ENCODE measurements at regions not wholly inside any gene's neighbourhood (a gene's known extent, or its start where the extent isn't known, plus 50 kb on each side); places are given as distances from the start of the nearest gene placed in this dataset.

DNA sequence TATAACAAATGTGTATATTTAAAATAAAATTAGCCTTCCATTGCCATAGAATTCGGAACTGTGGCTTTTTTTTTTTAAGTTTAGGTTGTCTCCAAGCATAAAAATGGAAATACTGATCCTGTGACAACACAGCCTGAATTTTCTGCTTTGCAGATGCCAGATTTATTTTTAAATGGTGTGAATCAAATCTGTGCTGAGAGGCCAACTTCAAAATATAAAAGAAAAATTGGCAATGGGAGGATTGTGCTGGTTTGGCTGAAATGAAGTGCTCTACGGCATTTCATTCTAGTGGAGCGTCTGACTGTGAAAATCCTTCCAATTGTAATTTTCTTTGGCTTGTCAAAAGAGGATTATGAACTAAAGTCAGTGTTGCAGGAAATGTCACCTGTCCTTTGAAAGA is 580.3 kb upstream of the ZFP42 start:
- Histone ChIP-seq H3K27ac (ENCODE audit: low read length in 2 of 2) (no peak overlapping the region), H3K9ac (ENCODE audit: low read length) (no peak overlapping the region), H3K4me2 (replicated peaks; ENCODE audit: low read depth, low read length, poor library complexity, severe bottlenecking) (no peak overlapping the region), H3K4me3 (ENCODE audit: control extremely low read depth in 1 of 5, extremely low read depth in 1 of 5, insufficient read depth in 1 of 5, low read depth in 2 of 5, low read length in 4 of 5) (no peak overlapping the region), H3K36me3 (replicated peaks in 1 of 2; ENCODE audit: control extremely low read depth in 1 of 2, control insufficient read depth in 1 of 2, extremely low read depth in 1 of 2, insufficient read depth in 2 of 2, low read length in 1 of 2) (no peaks in the 10 kb centered on the region), H3K27me3 (replicated peaks in 1 of 4; ENCODE audit: control extremely low read depth in 1 of 4, control insufficient read depth in 3 of 4, insufficient read depth in 4 of 4, low read length in 3 of 4) (no peaks in the 10 kb centered on the region), H2AFZ (ENCODE audit: insufficient read depth, low read depth, low read length, poor library complexity, severe bottlenecking) (no peak overlapping the region), H3K79me2 (ENCODE audit: control insufficient read depth, insufficient read depth, low read length) (no peaks in the 10 kb centered on the region), H3K9me3 (ENCODE audit: control extremely low read depth in 1 of 3, control insufficient read depth in 2 of 3, insufficient read depth in 1 of 3, low read length in 2 of 3) (peaks cover 0 to 9% (median 0%) of the 10 kb centered on the region in 3 donors), H3K4me1 (ENCODE audit: control insufficient read depth in 2 of 2, insufficient read depth in 2 of 2, low read length in 2 of 2) (no peaks in the 10 kb centered on the region), H4K20me1 (ENCODE audit: control insufficient read depth, insufficient read depth, low read length, poor library complexity, severe bottlenecking) (no peaks in the 10 kb centered on the region)
- Mint-ChIP-seq H3K27me3 (no peaks in the 10 kb centered on the region), H3K9me3 (ENCODE audit: insufficient read depth) (peaks cover 5% of the 10 kb centered on the region), H3K4me1 (no peaks in the 10 kb centered on the region), H3K4me3 (no peak overlapping the region), H3K27ac (no peak overlapping the region)
- intact Hi-C loops (cut with micrococcal nuclease) = no loop called here
- ChIA-PET CTCF (no interaction called here), POLR2A (no interaction called here)
- no peak for DNase-seq
- TF ChIP-seq CTCF (IDR thresholded peaks at IDR 0.05) (no peak), EZH2 (IDR thresholded peaks at IDR 0.05; ENCODE audit: borderline replicate concordance, insufficient read depth, low read depth, low read length, poor library complexity, severe bottlenecking) (no peak)
- WGBS (ENCODE audit: insufficient coverage) = 89% methylated on average over 2 of the region's 3 CpGs
- ATAC-seq (ENCODE audit: low read depth) = no peak

GRCh38 chr4:187416216-187416615 is 579.4 kb upstream of the ZFP42 start:
- H2AFZ ChIP-seq (ENCODE audit: insufficient read depth, low read depth, low read length, poor library complexity, severe bottlenecking) = no peak overlapping the region
- H3K27ac Mint-ChIP-seq = no peak overlapping the region
- WGBS (ENCODE audit: insufficient coverage) = no CpG with 5 or more reads among the region's 3 CpGs
- no peaks in the 10 kb centered on the region for H3K4me1 ChIP-seq (ENCODE audit: control insufficient read depth in 2 of 2, insufficient read depth in 2 of 2, low read length in 2 of 2)
- no peaks in the 10 kb centered on the region for H3K27me3 ChIP-seq (replicated peaks in 1 of 4; ENCODE audit: control extremely low read depth in 1 of 4, control insufficient read depth in 3 of 4, insufficient read depth in 4 of 4, low read length in 3 of 4)
- DNase-seq = no peak
- TF ChIP-seq EZH2 (IDR thresholded peaks at IDR 0.05; ENCODE audit: borderline replicate concordance, insufficient read depth, low read depth, low read length, poor library complexity, severe bottlenecking) (no peak), CTCF (IDR thresholded peaks at IDR 0.05) (no peak)
- peaks cover 5% of the 10 kb centered on the region for H3K9me3 Mint-ChIP-seq (ENCODE audit: insufficient read depth)
- no peak overlapping the region for H3K4me3 ChIP-seq (ENCODE audit: control extremely low read depth in 1 of 5, extremely low read depth in 1 of 5, insufficient read depth in 1 of 5, low read depth in 2 of 5, low read length in 4 of 5)
- ATAC-seq (ENCODE audit: low read depth) = no peak
- H3K9me3 ChIP-seq (ENCODE audit: control extremely low read depth in 1 of 3, control insufficient read depth in 2 of 3, insufficient read depth in 1 of 3, low read length in 2 of 3) = peaks cover 0 to 12% (median 0%) of the 10 kb centered on the region in 3 donors
- CTCF ChIA-PET = no interaction called here
- no peaks in the 10 kb centered on the region for H3K36me3 ChIP-seq (replicated peaks in 1 of 2; ENCODE audit: control extremely low read depth in 1 of 2, control insufficient read depth in 1 of 2, extremely low read depth in 1 of 2, insufficient read depth in 2 of 2, low read length in 1 of 2)
- H3K4me3 Mint-ChIP-seq = no peak overlapping the region
- no peak overlapping the region for H3K27ac ChIP-seq (ENCODE audit: low read length in 2 of 2)
- H3K27me3 Mint-ChIP-seq = no peaks in the 10 kb centered on the region
- intact Hi-C loops (cut with micrococcal nuclease) = no loop called here
- no peaks in the 10 kb centered on the region for H3K4me1 Mint-ChIP-seq
- POLR2A ChIA-PET = no interaction called here
- no peak overlapping the region for H3K4me2 ChIP-seq (replicated peaks; ENCODE audit: low read depth, low read length, poor library complexity, severe bottlenecking)
- no peaks in the 10 kb centered on the region for H3K79me2 ChIP-seq (ENCODE audit: control insufficient read depth, insufficient read depth, low read length)
- H4K20me1 ChIP-seq (ENCODE audit: control insufficient read depth, insufficient read depth, low read length, poor library complexity, severe bottlenecking) = no peaks in the 10 kb centered on the region
- H3K9ac ChIP-seq (ENCODE audit: low read length) = no peak overlapping the region

Data from B cell (primary cell).